GM12878 (cell line): ENCODE measurements at regions not wholly inside any gene's neighbourhood (a gene's known extent, or its start where the extent isn't known, plus 50 kb on each side); places are given as distances from the start of the nearest gene placed in this dataset.

ENCODE experiments used
- ATAC-seq: fragments of 200-7000 bp; cut with Tn5 transposase; 3 replicates; pipeline ENCODE4 v1.9.1; 2020; ENCODE audit warnings: mild to moderate bottlenecking, moderate library complexity
- BruUV-seq: library from RNA; stranded (reverse); fragments of 400-500 nt; replicated peaks from 2 replicates; lab custom pipeline; 2021; lab: Mats Ljungman, UMichigan
- CTCF ChIA-PET: fragments of 300-600 bp; sonication (Branson Sonifier 250); formaldehyde crosslinking; extraction: SDS; loops from one replicate; lab custom pipeline; 2021; ENCODE audit warnings: inconsistent platforms; lab: Yijun Ruan, JAX
- POLR2A ChIA-PET: fragments of 350-600 bp; formaldehyde crosslinking; extraction: SDS; loops from one replicate; lab custom pipeline; 2021; ENCODE audit warnings: inconsistent platforms; lab: Charles Lee
- RAD21 ChIA-PET: fragments of 300-600 bp; sonication (Branson Sonifier 250); formaldehyde crosslinking; loops from one replicate; lab custom pipeline; 2023; ENCODE audit warnings: antibody characterized with exemption; ENCODE audit not compliant: unreplicated experiment; lab: Charles Lee
- SMC1A ChIA-PET: fragments of 300-600 bp; sonication (Branson Sonifier 250); formaldehyde crosslinking; loops from one replicate; lab custom pipeline; 2023; ENCODE audit not compliant: unreplicated experiment, uncharacterized antibody; lab: Charles Lee
- DNase-seq: peaks from one replicate; pipeline ENCODE4 v3.0.0-alpha.2; 2011; ENCODE audit warnings: low read depth, low spot score
- FAIRE-seq: peaks from 3 replicates; lab custom pipeline; 2011; peaks lifted over from hg19 to GRCh38; lab: Jason Lieb, UNC
- H2AFZ ChIP-seq: 2 replicates; pipeline ENCODE4 v1.6.0; 2011; ENCODE audit warnings: low read depth, low read length, control low read depth; ENCODE audit not compliant: control insufficient read depth
- H3K27ac ChIP-seq: 2 replicates; pipeline ENCODE4 v1.5.1; 2011; ENCODE audit warnings: control low read depth; ENCODE audit not compliant: control insufficient read depth, insufficient read depth
- H3K27me3 ChIP-seq, 2 experiments: replicated peaks in 1 of 2; 2 replicates each; pipeline versions ENCODE4 v1.6.0 to v1.6.1; 2011; ENCODE audit warnings: low read length in 1 of 2; ENCODE audit not compliant: control insufficient read depth in 2 of 2, insufficient read depth in 2 of 2
- H3K36me3 ChIP-seq, 2 experiments: 2 replicates each; pipeline ENCODE4 v1.5.1; 2011; ENCODE audit warnings: low read length in 1 of 2; ENCODE audit not compliant: control insufficient read depth in 2 of 2, insufficient read depth in 2 of 2
- H3K4me1 ChIP-seq: 2 replicates; pipeline ENCODE4 v1.6.1; 2011; ENCODE audit warnings: mild to moderate bottlenecking, low read length, moderate library complexity, mixed read lengths; ENCODE audit not compliant: control insufficient read depth, insufficient read depth
- H3K4me2 ChIP-seq: 2 replicates; pipeline ENCODE4 v1.6.0; 2011; ENCODE audit warnings: control low read depth; ENCODE audit not compliant: control insufficient read depth, insufficient read depth
- H3K4me3 ChIP-seq: fragments of 200-600 bp; sonication (generic); 2 replicates; pipeline ENCODE4 v1.5.1; 2016
- H3K79me2 ChIP-seq: 2 replicates; pipeline ENCODE4 v1.6.0; 2011; ENCODE audit warnings: low read length; ENCODE audit not compliant: control insufficient read depth, insufficient read depth
- H3K9ac ChIP-seq: 2 replicates; pipeline ENCODE4 v1.8.0; 2011; ENCODE audit warnings: low read length, control low read depth, mixed read lengths; ENCODE audit not compliant: control insufficient read depth, insufficient read depth
- H3K9me3 ChIP-seq: replicated peaks from 3 replicates; pipeline ENCODE4 v1.5.1; 2011; ENCODE audit warnings: mild to moderate bottlenecking, low read length; ENCODE audit not compliant: control insufficient read depth, insufficient read depth
- H4K20me1 ChIP-seq: 2 replicates; pipeline ENCODE4 v1.6.0; 2011; ENCODE audit not compliant: control insufficient read depth, insufficient read depth
- BACH1 ChIP-seq: fragments of 450-650 bp; IDR thresholded peaks from 2 replicates; pipeline ENCODE4 v1.6.1; 2017; ENCODE audit warnings: mild to moderate bottlenecking, borderline replicate concordance
- CEBPB ChIP-seq, 2 experiments: fragments of 150-350 bp in 1 of 2; IDR thresholded peaks; 2 replicates each; pipeline ENCODE4 v1.6.1; 2012 to 2014; ENCODE audit warnings: low read depth in 2 of 2, low read length in 2 of 2, borderline replicate concordance in 1 of 2, inconsistent platforms in 1 of 2
- EED ChIP-seq: sonication (generic); IDR thresholded peaks from 2 replicates; pipeline ENCODE4 v1.6.1; 2016; ENCODE audit warnings: antibody characterized with exemption, low read depth
- EP300 ChIP-seq, 2 experiments: fragments of 150-350 bp in 1 of 2; IDR thresholded peaks; 2 replicates each; pipeline ENCODE4 v1.6.1; 2011 to 2012; ENCODE audit warnings: low read depth in 2 of 2, low read length in 2 of 2, borderline replicate concordance in 1 of 2, improper control_type of control experiment in 1 of 2, inconsistent platforms in 1 of 2; ENCODE audit not compliant: control insufficient read depth in 1 of 2
- EZH2 ChIP-seq: IDR thresholded peaks from 2 replicates; pipeline ENCODE4 v1.6.1; 2012; ENCODE audit warnings: low read depth, mild to moderate bottlenecking, control low read depth, inconsistent platforms, low read length, borderline replicate concordance; ENCODE audit not compliant: control insufficient read depth
- GATAD2B ChIP-seq: fragments of 450-650 bp; conservative IDR thresholded peaks from 2 replicates; pipeline ENCODE4 v1.6.1; 2017; ENCODE audit warnings: low read depth, mild to moderate bottlenecking, moderate library complexity
- NFYB ChIP-seq: IDR thresholded peaks from 2 replicates; pipeline ENCODE4 v1.6.1; 2011; ENCODE audit warnings: low read depth, mild to moderate bottlenecking, low read length, improper control_type of control experiment, moderate library complexity; ENCODE audit not compliant: insufficient read depth
- POLR2AphosphoS5 ChIP-seq: IDR thresholded peaks from 2 replicates; pipeline ENCODE4 v1.6.1; 2011; ENCODE audit warnings: mild to moderate bottlenecking, low read length, inconsistent platforms
- RAD51 ChIP-seq: fragments of 450-650 bp; IDR thresholded peaks from 2 replicates; pipeline ENCODE4 v1.6.1; 2016; ENCODE audit warnings: moderate library complexity, mild to moderate bottlenecking, inconsistent platforms
- RFX5 ChIP-seq: IDR thresholded peaks from 2 replicates; pipeline ENCODE4 v1.6.1; 2011; ENCODE audit warnings: low read depth, low read length, improper control_type of control experiment
- SREBF2 ChIP-seq: IDR thresholded peaks from 2 replicates; pipeline ENCODE4 v1.6.1; 2012; ENCODE audit warnings: mild to moderate bottlenecking, low read length
- STAT3 ChIP-seq: IDR thresholded peaks from 2 replicates; pipeline ENCODE4 v1.6.1; 2011; ENCODE audit warnings: low read depth, low read length, improper control_type of control experiment
- ZBED1 ChIP-seq: IDR thresholded peaks from 2 replicates; pipeline ENCODE4 v1.6.1; 2016; ENCODE audit warnings: borderline replicate concordance
- ZNF622 ChIP-seq: fragments of 450-650 bp; IDR thresholded peaks from 2 replicates; pipeline ENCODE4 v1.6.1; 2017; ENCODE audit warnings: mild to moderate bottlenecking, inconsistent platforms
- WGBS: methylation state at CpG from one replicate; pipeline ENCODE4 v1.1.6; 2016; ENCODE audit warnings: low lambda C conversion rate; ENCODE audit not compliant: insufficient replicate concordance, insufficient coverage; ENCODE audit errors: missing lambda C conversion rate; 5-methylcytosine and 5-hydroxymethylcytosine counted together
- in situ Hi-C: fragments of 300-500 bp; cut with MboI; formaldehyde crosslinking; loops from 9 replicates; pipeline ENCODE4 v1.14.3; 2018; ENCODE audit warnings: mixed read lengths
- intact Hi-C: fragments of 100-400 bp; cut with micrococcal nuclease; formaldehyde crosslinking; loops from one replicate; pipeline ENCODE4 v1.14.2; 2022; ENCODE audit not compliant: unreplicated experiment
- TF ChIP-seq, protein P1 (sequence below): fragments of 450-650 bp; IDR thresholded peaks from 2 replicates; pipeline ENCODE4 v1.6.1; 2018; ENCODE audit warnings: mild to moderate bottlenecking, low read depth, moderate library complexity; ENCODE audit not compliant: partially characterized antibody

GRCh38 chr6:8644306-8644705 is 209.0 kb upstream of the SLC35B3 start:
- in situ Hi-C loops (no loop called here), intact Hi-C loops (no loop called here)
- Histone ChIP-seq H3K9ac (no peak overlapping the region), H3K36me3 (no peaks in the 10 kb centered on the region), H3K27ac (no peak overlapping the region), H3K4me2 (no peak overlapping the region), H2AFZ (no peak overlapping the region), H3K4me3 (no peak overlapping the region), H3K4me1 (no peaks in the 10 kb centered on the region), H3K79me2 (no peaks in the 10 kb centered on the region), H4K20me1 (no peaks in the 10 kb centered on the region), H3K27me3 (no peaks in the 10 kb centered on the region), H3K9me3 (no peaks in the 10 kb centered on the region)
- ChIA-PET CTCF (no interaction called here), POLR2A (no interaction called here), SMC1A (no interaction called here), RAD21 (no interaction called here)
- 35% methylated on average over 6 of the region's 6 CpGs for WGBS
- ATAC-seq (no peak), DNase-seq (no peak), FAIRE-seq (no peak)
- no TSS peak for BruUV-seq
- peak; percentile 43; the same call in 1 of the 2 replicates for TF ChIP-seq NFYB
- no peak for TF ChIP-seq EZH2
- TF ChIP-seq, protein P1, sequence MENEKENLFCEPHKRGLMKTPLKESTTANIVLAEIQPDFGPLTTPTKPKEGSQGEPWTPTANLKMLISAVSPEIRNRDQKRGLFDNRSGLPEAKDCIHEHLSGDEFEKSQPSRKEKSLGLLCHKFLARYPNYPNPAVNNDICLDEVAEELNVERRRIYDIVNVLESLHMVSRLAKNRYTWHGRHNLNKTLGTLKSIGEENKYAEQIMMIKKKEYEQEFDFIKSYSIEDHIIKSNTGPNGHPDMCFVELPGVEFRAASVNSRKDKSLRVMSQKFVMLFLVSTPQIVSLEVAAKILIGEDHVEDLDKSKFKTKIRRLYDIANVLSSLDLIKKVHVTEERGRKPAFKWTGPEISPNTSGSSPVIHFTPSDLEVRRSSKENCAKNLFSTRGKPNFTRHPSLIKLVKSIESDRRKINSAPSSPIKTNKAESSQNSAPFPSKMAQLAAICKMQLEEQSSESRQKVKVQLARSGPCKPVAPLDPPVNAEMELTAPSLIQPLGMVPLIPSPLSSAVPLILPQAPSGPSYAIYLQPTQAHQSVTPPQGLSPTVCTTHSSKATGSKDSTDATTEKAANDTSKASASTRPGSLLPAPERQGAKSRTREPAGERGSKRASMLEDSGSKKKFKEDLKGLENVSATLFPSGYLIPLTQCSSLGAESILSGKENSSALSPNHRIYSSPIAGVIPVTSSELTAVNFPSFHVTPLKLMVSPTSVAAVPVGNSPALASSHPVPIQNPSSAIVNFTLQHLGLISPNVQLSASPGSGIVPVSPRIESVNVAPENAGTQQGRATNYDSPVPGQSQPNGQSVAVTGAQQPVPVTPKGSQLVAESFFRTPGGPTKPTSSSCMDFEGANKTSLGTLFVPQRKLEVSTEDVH: no peak

- no TSS peak for BruUV-seq
- 77% methylated on average over 5 of the region's 5 CpGs for WGBS
- no peak overlapping the region for H2AFZ ChIP-seq
- H3K27ac ChIP-seq: no peak overlapping the region
- ChIA-PET POLR2A (no interaction called here), CTCF (no interaction called here), SMC1A (interaction anchor here (1.2 kb wide), 1 partner anchor 38 kb away, joined by 4 read pairs; no protein-coding TSS in a partner anchor), RAD21 (no interaction called here)
- no peaks in the 10 kb centered on the region for H3K4me1 ChIP-seq
- H3K4me3 ChIP-seq: no peak overlapping the region
- no peaks in the 10 kb centered on the region for H3K9me3 ChIP-seq
- no peak for FAIRE-seq
- no peaks in the 10 kb centered on the region for H3K79me2 ChIP-seq
- intact Hi-C loops: no loop called here
- H3K36me3 ChIP-seq: no peaks in the 10 kb centered on the region
- no peaks in the 10 kb centered on the region for H3K27me3 ChIP-seq
- no peak overlapping the region for H3K4me2 ChIP-seq
- no peak for DNase-seq
- H4K20me1 ChIP-seq: no peaks in the 10 kb centered on the region
- H3K9ac ChIP-seq: no peak overlapping the region
- in situ Hi-C loops: no loop called here
- ATAC-seq: no peak
- TF ChIP-seq SREBF2 (no peak), EP300 (IDR thresholded peaks at IDR 0.05; ENCODE audit: borderline replicate concordance in 1 of 2, control insufficient read depth in 1 of 2, low read depth in 2 of 2, low read length in 2 of 2) (no peak), ZNF622 (no peak), EED (no peak), RAD51 (no peak), RFX5 (no peak), ZBED1 (no peak), GATAD2B (no peak), STAT3 (no peak), CEBPB (IDR thresholded peaks at IDR 0.05; ENCODE audit: borderline replicate concordance in 1 of 2, low read depth in 2 of 2, low read length in 2 of 2) (no peak), POLR2AphosphoS5 (no peak), BACH1 (no peak)
Measured at GRCh38 chr6:8642854-8643253, 207.5 kb upstream of the SLC35B3 start.
